Anterior cingulate cortex (tissue), 58 donors: ENCODE measurements at regions not wholly inside any gene's neighbourhood (a gene's known extent, or its start where the extent isn't known, plus 50 kb on each side); places are given as distances from the start of the nearest gene placed in this dataset.
"Not testable (repeated sequence)": the region's sequence is repeated elsewhere in the genome, so short reads cannot be mapped to it uniquely, and the experiment has no call there.

ENCODE experiments used
- DNase-seq, 58 donors: peaks; one replicate each; lab custom pipeline; 2025; lab: John Stamatoyannopoulos, UW

- no peak for DNase-seq
These were observed 915.2 kb downstream of the SLC6A15 start for GRCh38 chr12:83997423-83997822.

- DNase-seq, result no peak
These were observed 915.9 kb downstream of the SLC6A15 start for GRCh38 chr12:83996671-83997070.

GRCh38 chr12:83985084-83985483 is 927.5 kb downstream of the SLC6A15 start:
- DNase-seq, result no peak

- no peak for DNase-seq
These were observed 932.2 kb downstream of the SLC6A15 start for GRCh38 chr12:83980398-83980797.

GRCh38 chr12:83979785-83980184 is 932.8 kb downstream of the SLC6A15 start:
- no peak for DNase-seq

- DNase-seq, result no peak
These were observed 940.8 kb downstream of the SLC6A15 start for GRCh38 chr12:83971781-83972180.

GRCh38 chr12:83960767-83961166 is 951.8 kb downstream of the SLC6A15 start:
- no peak for DNase-seq

- DNase-seq, result no peak
These were observed 953.6 kb downstream of the SLC6A15 start for GRCh38 chr12:83958997-83959396.

GRCh38 chr12:83954956-83955601 is 957.5 kb downstream of the SLC6A15 start:
- no peak for DNase-seq

GRCh38 chr12:83954071-83954789 is 958.4 kb downstream of the SLC6A15 start:
- peak in 1 of 58 donors; percentile 2 for DNase-seq

GRCh38 chr12:83945871-83946270 is 966.7 kb downstream of the SLC6A15 start:
- no peak for DNase-seq

- DNase-seq, result no peak
These were observed 972.9 kb downstream of the SLC6A15 start for GRCh38 chr12:83939718-83940117.

GRCh38 chr12:83933615-83934014 is 979.0 kb downstream of the SLC6A15 start:
- no peak for DNase-seq

GRCh38 chr12:83932011-83932410 is 980.6 kb downstream of the SLC6A15 start:
- peak in 1 of 58 donors; percentile 0 for DNase-seq

- no peak for DNase-seq
These were observed 981.1 kb downstream of the SLC6A15 start for GRCh38 chr12:83931451-83931850.

GRCh38 chr12:83929792-83930191 is 982.8 kb downstream of the SLC6A15 start:
- not testable (repeated sequence) for DNase-seq

- DNase-seq, result no peak
These were observed 991.6 kb downstream of the SLC6A15 start for GRCh38 chr12:83920821-83921547.

GRCh38 chr12:83919081-83919480 is 993.5 kb downstream of the SLC6A15 start:
- DNase-seq, result no peak

GRCh38 chr12:83904175-83904574 is 1008.4 kb downstream of the SLC6A15 start:
- no peak for DNase-seq

GRCh38 chr12:83896416-83896815 is 1016.2 kb downstream of the SLC6A15 start:
- DNase-seq, result no peak

- no peak for DNase-seq
These were observed 1019.5 kb downstream of the SLC6A15 start for GRCh38 chr12:83893101-83893500.

GRCh38 chr12:83889745-83890144 is 1022.9 kb downstream of the SLC6A15 start:
- no peak for DNase-seq
